NCI-H128 (cell line): ENCODE measurements at regions not wholly inside any gene's neighbourhood (a gene's known extent, or its start where the extent isn't known, plus 50 kb on each side); places are given as distances from the start of the nearest gene placed in this dataset.

Experiments
- DNase-seq: peaks from one replicate; lab custom pipeline; 2025; ENCODE audit not compliant: unreplicated experiment; lab: John Stamatoyannopoulos, UW

- no peak for DNase-seq
Observed at GRCh38 chr9:91039125-91039834, 237.7 kb downstream of the SYK start.

- DNase-seq: no peak
Observed at GRCh38 chr9:91039835-91040140, 238.2 kb downstream of the SYK start.

- no peak for DNase-seq
Observed at GRCh38 chr9:91040371-91041215, 239.0 kb downstream of the SYK start.

- no peak for DNase-seq
Observed at GRCh38 chr9:91042024-91042423, 240.4 kb downstream of the SYK start.

- no peak for DNase-seq
Observed at GRCh38 chr9:91042541-91042940, 240.9 kb downstream of the SYK start.

GRCh38 chr9:91043056-91043810 lies 241.6 kb downstream of the SYK start:
- DNase-seq: no peak

- DNase-seq: no peak
Observed at GRCh38 chr9:91043811-91044175, 242.2 kb downstream of the SYK start.

- no peak for DNase-seq
Observed at GRCh38 chr9:91044354-91044753, 242.7 kb downstream of the SYK start.

- DNase-seq: no peak
Observed at GRCh38 chr9:91045041-91045440, 243.4 kb downstream of the SYK start.

- DNase-seq: no peak
Observed at GRCh38 chr9:91047529-91047928, 245.9 kb downstream of the SYK start.

- DNase-seq: no peak
Observed at GRCh38 chr9:91047993-91048607, 246.5 kb downstream of the SYK start.

- no peak for DNase-seq
Observed at GRCh38 chr9:91048749-91049148, 247.1 kb downstream of the SYK start.

- DNase-seq: no peak
Observed at GRCh38 chr9:91053824-91054223, 252.2 kb downstream of the SYK start.

GRCh38 chr9:91055845-91056244 lies 254.2 kb downstream of the SYK start:
- DNase-seq: no peak

GRCh38 chr9:91056486-91056885 lies 254.9 kb downstream of the SYK start:
- no peak for DNase-seq

GRCh38 chr9:91056917-91057316 lies 255.3 kb downstream of the SYK start:
- no peak for DNase-seq

GRCh38 chr9:91059713-91060112 lies 258.1 kb downstream of the SYK start:
- no peak for DNase-seq

GRCh38 chr9:91060520-91061343 lies 259.1 kb downstream of the SYK start:
- DNase-seq: peak; percentile 76

- DNase-seq: no peak
Observed at GRCh38 chr9:91061506-91061905, 259.9 kb downstream of the SYK start.

GRCh38 chr9:91062281-91062680 lies 260.7 kb downstream of the SYK start:
- no peak for DNase-seq

GRCh38 chr9:91063471-91063870 lies 261.9 kb downstream of the SYK start:
- no peak for DNase-seq
